ENCODE measurements at regions not wholly inside any gene's neighbourhood (a gene's known extent, or its start where the extent isn't known, plus 50 kb on each side); places are given as distances from the start of the nearest gene placed in this dataset.

- H3K36me3 ChIP-seq (ENCODE audit: insufficient read depth, low read length): no peaks in the 10 kb centered on the region
- peak overlapping the region; percentile 30 for H2AFZ ChIP-seq (ENCODE audit: low read length)
- DNase-seq (ENCODE audit: insufficient read length, low spot score, missing footprints): no peak
- peaks cover 12% of the 10 kb centered on the region for H3K4me1 ChIP-seq (ENCODE audit: insufficient read depth, low read length)
- TF ChIP-seq CTCF (IDR thresholded peaks at IDR 0.05; ENCODE audit: extremely low read depth, low read depth, low read length): no peak
- H3K27me3 ChIP-seq (ENCODE audit: insufficient read depth, low read length): no peaks in the 10 kb centered on the region
- no peaks in the 10 kb centered on the region for H3K9me3 ChIP-seq (ENCODE audit: low read depth, low read length)
- no peak overlapping the region for H3K4me3 ChIP-seq (ENCODE audit: insufficient read depth, low read length)
- no peaks in the 10 kb centered on the region for H3K79me2 ChIP-seq (ENCODE audit: insufficient read depth, low read length)
- H4K20me1 ChIP-seq (ENCODE audit: insufficient read depth, low read length): no peaks in the 10 kb centered on the region
- no peak overlapping the region for H3K4me2 ChIP-seq (ENCODE audit: insufficient read depth, low read length)
- no peak overlapping the region for H3K27ac ChIP-seq (ENCODE audit: low read depth, low read length)
Measured at GRCh38 chr2:198441901-198442300, 637.5 kb downstream of the PLCL1 start.

DNA sequence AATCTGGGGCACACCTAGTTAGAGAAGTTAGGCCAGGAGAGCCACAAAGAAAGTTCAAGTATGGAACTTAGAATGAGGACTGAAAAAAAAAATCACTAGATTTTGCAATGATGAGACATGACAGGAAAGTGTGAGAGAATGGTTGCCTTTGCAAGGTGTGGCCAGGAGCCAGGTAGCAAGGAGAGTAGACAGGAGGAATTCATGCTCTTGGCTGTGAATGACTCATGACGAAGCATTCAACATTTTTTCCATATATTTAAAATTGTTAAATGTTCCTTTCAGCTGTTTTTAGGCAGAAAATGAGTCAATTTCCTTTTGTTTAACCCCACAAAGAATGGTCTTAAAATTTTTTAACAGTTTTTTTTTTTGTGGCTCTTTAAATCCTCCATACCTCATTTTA, 636.9 kb downstream of the PLCL1 start:
- no peak overlapping the region for H3K4me3 ChIP-seq (ENCODE audit: insufficient read depth, low read length)
- no peak overlapping the region for H2AFZ ChIP-seq (ENCODE audit: low read length)
- no peak for DNase-seq (ENCODE audit: insufficient read length, low spot score, missing footprints)
- no peak overlapping the region for H3K4me2 ChIP-seq (ENCODE audit: insufficient read depth, low read length)
- H3K36me3 ChIP-seq (ENCODE audit: insufficient read depth, low read length): no peaks in the 10 kb centered on the region
- no peak overlapping the region for H3K27ac ChIP-seq (ENCODE audit: low read depth, low read length)
- H3K4me1 ChIP-seq (ENCODE audit: insufficient read depth, low read length): peaks cover 12% of the 10 kb centered on the region
- no peaks in the 10 kb centered on the region for H3K27me3 ChIP-seq (ENCODE audit: insufficient read depth, low read length)
- H3K9me3 ChIP-seq (ENCODE audit: low read depth, low read length): no peaks in the 10 kb centered on the region
- no peak for TF ChIP-seq CTCF (IDR thresholded peaks at IDR 0.05; ENCODE audit: extremely low read depth, low read depth, low read length)
- no peaks in the 10 kb centered on the region for H3K79me2 ChIP-seq (ENCODE audit: insufficient read depth, low read length)
- no peaks in the 10 kb centered on the region for H4K20me1 ChIP-seq (ENCODE audit: insufficient read depth, low read length)

DNA sequence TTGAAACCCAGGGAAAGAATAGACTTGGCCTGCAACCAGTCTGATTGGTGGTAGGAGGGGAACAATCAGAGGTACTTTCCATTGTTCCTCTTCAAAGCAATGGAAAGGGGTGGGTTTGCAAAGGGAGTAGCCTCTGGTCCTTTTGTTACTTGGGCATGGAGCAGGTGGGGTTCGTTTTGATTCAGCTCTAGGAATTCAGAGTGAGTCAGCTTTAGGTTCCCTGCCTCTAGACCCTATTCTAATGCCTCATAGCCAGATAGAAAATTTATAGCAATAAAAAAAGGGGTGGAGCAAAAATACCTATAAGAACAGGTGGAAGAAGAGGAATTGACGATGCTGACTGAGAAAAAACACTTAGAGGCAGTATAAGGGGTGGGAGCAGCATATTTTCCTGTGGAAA, 636.4 kb downstream of the PLCL1 start:
- H3K4me3 ChIP-seq (ENCODE audit: insufficient read depth, low read length): no peak overlapping the region
- no peak overlapping the region for H2AFZ ChIP-seq (ENCODE audit: low read length)
- H3K27me3 ChIP-seq (ENCODE audit: insufficient read depth, low read length): no peaks in the 10 kb centered on the region
- no peak overlapping the region for H3K4me2 ChIP-seq (ENCODE audit: insufficient read depth, low read length)
- H3K4me1 ChIP-seq (ENCODE audit: insufficient read depth, low read length): peaks cover 12% of the 10 kb centered on the region
- no peaks in the 10 kb centered on the region for H3K79me2 ChIP-seq (ENCODE audit: insufficient read depth, low read length)
- H4K20me1 ChIP-seq (ENCODE audit: insufficient read depth, low read length): no peaks in the 10 kb centered on the region
- no peak overlapping the region for H3K27ac ChIP-seq (ENCODE audit: low read depth, low read length)
- H3K9me3 ChIP-seq (ENCODE audit: low read depth, low read length): no peaks in the 10 kb centered on the region
- no peak for TF ChIP-seq CTCF (IDR thresholded peaks at IDR 0.05; ENCODE audit: extremely low read depth, low read depth, low read length)
- no peaks in the 10 kb centered on the region for H3K36me3 ChIP-seq (ENCODE audit: insufficient read depth, low read length)
- no peak for DNase-seq (ENCODE audit: insufficient read length, low spot score, missing footprints)

DNA sequence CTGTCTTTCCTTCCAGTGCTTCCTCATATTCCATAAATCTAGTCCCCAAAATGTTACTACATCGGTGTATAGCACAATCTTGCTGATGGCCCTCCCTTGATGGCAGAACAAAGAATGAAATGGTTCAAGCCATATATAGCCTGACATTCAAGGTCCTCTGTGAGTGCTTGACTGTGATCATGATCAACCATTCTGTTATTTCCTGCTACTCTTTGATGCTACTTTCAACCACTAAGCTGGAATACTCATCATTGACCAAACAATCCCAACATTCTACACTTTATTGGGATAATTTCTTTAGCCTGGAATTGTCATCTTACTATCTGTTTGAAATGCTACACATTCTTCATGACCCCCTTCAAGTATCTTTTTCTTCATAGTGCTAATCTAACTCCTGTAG, 633.9 kb downstream of the PLCL1 start:
- H3K27me3 ChIP-seq (ENCODE audit: insufficient read depth, low read length): no peaks in the 10 kb centered on the region
- no peaks in the 10 kb centered on the region for H3K79me2 ChIP-seq (ENCODE audit: insufficient read depth, low read length)
- H3K4me2 ChIP-seq (ENCODE audit: insufficient read depth, low read length): no peak overlapping the region
- H3K36me3 ChIP-seq (ENCODE audit: insufficient read depth, low read length): no peaks in the 10 kb centered on the region
- peak overlapping the region; percentile 14 for H2AFZ ChIP-seq (ENCODE audit: low read length)
- H3K4me3 ChIP-seq (ENCODE audit: insufficient read depth, low read length): no peak overlapping the region
- TF ChIP-seq CTCF (IDR thresholded peaks at IDR 0.05; ENCODE audit: extremely low read depth, low read depth, low read length): no peak
- H3K9me3 ChIP-seq (ENCODE audit: low read depth, low read length): no peaks in the 10 kb centered on the region
- no peak for DNase-seq (ENCODE audit: insufficient read length, low spot score, missing footprints)
- peaks cover 12% of the 10 kb centered on the region for H3K4me1 ChIP-seq (ENCODE audit: insufficient read depth, low read length)
- no peak overlapping the region for H3K27ac ChIP-seq (ENCODE audit: low read depth, low read length)
- no peaks in the 10 kb centered on the region for H4K20me1 ChIP-seq (ENCODE audit: insufficient read depth, low read length)
